Hematopoietic multipotent progenitor cell (in vitro differentiated cells): ENCODE measurements at regions not wholly inside any gene's neighbourhood (a gene's known extent, or its start where the extent isn't known, plus 50 kb on each side); places are given as distances from the start of the nearest gene placed in this dataset.
A peak's percentile ranks its signal among the peaks of the same experiment; 100 is the strongest.

Source experiments
- DNase-seq, 3 donors: peaks; one replicate each; pipeline ENCODE4 v3.0.0-alpha.2; 2011 to 2015; ENCODE audit warnings: low read depth in 2 of 3, low spot score in 2 of 3

DNA sequence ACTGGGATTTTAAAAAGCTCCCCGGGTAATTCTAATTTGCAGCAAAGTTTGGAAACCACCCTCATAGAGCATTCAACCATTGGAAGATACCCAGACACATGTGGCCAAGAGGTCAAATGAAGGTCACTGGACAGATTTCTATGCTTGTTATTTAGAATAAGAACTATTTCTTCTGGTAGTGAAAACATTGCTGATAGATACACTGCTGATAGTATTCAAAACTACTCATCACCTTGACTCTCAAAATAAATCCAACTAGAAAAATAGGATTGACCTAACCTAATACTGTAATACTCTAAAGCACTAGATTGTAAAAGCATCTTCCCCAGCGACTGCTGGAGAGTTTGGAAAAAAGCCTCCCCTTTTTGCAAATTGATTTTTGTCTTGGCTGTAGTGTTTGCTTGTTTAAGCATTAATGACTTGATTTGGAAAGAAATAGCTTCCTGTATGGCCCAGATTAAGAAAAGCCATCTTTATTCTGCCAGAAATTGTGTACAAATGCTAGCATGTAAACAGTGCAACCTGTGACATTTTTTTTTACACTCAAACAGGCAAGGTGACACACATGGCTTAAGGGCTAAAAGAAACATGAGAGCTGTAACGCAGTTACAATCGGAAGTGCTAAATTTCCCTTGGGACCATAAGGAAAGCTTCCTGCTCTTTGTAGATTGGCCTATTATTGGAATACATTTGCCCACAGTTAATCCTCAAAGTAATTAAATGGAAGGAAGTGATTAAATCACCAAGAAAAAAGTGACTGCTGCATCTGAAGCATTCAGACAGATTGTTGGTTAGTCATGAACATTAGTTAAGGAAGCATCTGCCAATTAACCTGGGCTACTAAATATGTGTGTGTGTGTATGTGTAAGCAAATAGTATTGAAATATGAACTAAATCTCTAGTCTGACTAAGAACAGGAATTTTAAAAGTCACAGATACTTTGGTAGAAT lies 356.5 kb upstream of the ATP2B1 start:
- DNase-seq = no peak

- DNase-seq = no peak
Observed at GRCh38 chr12:90062799-90063198, 354.2 kb upstream of the ATP2B1 start.

GRCh38 chr12:90061809-90062208 lies 353.2 kb upstream of the ATP2B1 start:
- no peak for DNase-seq

DNA sequence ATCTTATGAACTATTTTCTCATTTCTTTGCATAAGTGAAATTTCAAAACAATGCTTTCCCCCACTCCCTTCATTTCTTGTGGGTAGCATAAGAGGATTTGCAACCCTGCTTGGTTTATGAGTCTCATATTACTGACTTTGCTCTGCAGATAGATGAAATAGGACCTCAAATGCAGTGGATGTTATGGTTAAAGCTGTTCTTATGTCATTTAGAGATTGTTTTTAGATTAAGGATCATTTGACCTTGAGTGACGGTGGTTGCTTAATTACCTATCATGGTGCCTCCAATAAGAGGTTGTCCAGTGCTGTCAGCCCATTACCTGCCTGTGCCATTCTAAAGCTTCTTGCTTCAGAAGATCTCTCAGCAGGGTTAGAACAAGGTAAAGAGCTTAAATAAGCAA lies 351.4 kb upstream of the ATP2B1 start:
- no peak for DNase-seq

GRCh38 chr12:90058704-90059103 lies 350.1 kb upstream of the ATP2B1 start:
- DNase-seq = no peak

GRCh38 chr12:90055071-90055470 lies 346.4 kb upstream of the ATP2B1 start:
- no peak for DNase-seq

DNA sequence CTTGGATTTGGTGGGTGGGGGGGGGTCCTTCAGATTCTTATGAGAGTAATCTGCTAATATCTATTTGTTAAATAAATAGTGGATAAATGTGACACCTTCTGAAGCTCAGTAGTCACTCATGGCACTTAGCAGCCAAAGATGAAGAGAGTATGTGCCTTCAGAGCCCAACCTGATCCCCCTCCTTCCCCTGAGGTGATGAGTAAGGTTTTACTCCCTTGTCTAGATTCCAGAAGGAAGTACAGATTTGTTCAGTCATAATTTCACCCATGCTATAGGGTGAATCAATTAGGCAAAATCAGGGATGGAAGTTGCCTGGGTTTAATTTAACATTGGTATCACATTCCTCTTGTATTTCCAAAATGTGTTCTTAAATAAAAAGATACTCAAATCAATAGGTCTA lies 340.3 kb upstream of the ATP2B1 start:
- no peak for DNase-seq

GRCh38 chr12:90045559-90045958 lies 336.9 kb upstream of the ATP2B1 start:
- no peak for DNase-seq

DNA sequence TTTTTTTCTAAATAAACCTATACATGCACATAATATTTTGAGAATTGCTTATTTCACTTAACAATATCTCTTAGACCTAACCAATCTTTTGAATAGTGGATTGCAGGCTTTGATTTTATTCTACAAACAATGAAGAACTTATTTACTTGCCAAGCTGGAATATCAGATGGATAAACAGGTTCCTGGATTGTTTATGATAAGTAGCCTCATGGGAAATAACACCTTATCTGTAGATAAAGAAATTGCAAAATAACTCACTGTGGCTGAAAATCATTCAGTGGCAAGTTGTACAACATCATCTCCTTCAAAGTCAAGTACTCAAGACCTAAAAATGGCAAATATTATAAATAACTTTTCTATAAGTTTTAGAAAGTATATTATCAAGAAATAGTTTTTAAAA lies 335.4 kb upstream of the ATP2B1 start:
- no peak for DNase-seq

DNA sequence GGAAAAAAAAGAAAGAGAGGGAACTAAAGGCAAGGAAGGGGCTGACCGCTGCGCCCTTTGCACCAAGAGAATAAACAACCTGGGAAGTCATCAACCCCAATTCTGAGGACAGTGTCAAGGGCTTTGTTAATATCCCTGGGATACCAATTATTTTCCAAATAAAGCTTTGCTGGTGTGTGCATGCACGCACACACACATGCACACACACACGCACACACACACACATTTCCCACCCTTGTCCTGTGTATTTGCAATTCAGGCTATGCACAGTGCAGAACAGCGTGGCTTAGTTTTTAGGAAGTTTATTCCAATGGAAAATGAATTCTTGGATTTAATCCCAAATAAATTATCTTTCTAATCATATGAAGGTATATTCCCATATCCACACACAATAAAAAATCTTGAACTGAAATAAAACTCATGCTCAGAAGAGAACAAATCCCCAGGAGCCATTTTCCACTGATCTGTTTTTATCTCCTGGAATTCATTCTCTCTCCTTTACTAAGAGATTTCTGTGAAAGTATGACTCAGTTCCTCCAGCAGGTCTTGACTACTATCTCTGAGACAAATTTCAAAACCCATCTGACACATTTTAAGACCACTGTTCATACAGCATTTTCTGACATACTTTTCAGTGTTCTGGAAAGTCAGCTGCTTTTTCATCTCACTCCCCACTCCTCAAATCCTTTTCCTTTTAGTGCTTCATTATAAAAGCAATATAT lies 334.4 kb upstream of the ATP2B1 start:
- DNase-seq = no peak

DNA sequence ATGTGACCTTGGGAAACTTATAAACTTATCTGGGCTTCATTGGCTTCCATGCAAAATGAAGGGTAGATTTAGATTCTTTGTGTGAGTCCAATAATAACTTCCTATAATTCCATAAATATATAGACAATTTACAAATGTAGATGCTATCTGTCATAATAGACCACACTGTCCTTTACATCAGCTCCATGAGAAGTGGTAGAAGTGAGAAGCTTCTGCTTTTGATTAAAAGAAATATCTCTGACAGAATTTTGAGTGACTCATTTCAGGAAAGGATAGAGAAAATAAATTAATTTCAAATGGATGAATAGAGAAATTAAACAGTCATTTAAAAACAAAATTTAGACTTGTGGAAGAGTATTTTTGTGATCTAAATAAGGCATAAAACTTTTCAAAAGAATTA lies 329.7 kb upstream of the ATP2B1 start:
- no peak for DNase-seq

- no peak for DNase-seq
Observed at GRCh38 chr12:90037740-90038139, 329.1 kb upstream of the ATP2B1 start.

DNA sequence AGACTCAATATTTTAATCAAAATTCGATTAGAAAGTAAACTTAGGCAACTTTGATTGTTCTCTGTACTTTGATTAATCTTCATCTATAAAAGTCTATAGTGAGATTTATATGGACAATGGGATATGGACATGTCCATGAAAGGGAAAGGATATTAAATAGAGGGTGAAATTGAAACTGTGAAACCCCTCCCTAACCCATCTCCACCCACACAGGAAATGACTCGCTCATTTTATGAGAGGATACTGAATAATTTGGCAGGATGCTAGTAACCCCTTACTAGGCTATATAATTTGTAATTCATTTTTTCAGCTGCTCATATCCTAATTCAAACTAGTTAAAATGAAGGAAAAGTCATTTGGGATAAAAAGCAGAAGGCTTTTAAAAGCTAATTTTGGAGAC lies 328.0 kb upstream of the ATP2B1 start:
- peak in 2 of 3 donors; percentile 6 to 8 for DNase-seq

GRCh38 chr12:90030726-90031125 lies 322.1 kb upstream of the ATP2B1 start:
- DNase-seq = no peak

GRCh38 chr12:90029317-90029716 lies 320.7 kb upstream of the ATP2B1 start:
- no peak for DNase-seq

DNA sequence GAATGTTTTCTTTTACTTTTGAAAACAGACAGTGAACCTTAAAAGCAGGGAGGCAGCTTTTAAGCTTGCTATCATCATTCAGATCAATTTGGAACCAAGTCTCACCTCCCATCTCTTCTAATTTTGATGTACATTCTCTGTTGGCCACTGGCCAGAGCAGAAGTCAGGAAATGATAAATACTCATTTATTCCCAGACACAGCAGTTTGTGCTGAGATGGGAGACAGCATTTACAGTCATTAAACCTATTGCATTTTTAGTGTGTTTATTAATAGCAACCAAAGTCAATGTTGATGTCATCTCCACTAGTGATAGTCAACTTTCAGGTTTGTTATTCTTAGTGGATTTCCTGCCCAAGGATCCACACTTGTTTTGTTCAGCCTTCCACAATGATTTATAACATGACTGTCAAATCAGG lies 320.0 kb upstream of the ATP2B1 start:
- peak in 1 of 3 donors; percentile 18 for DNase-seq

GRCh38 chr12:90027889-90028634 lies 319.4 kb upstream of the ATP2B1 start:
- no peak for DNase-seq

DNA sequence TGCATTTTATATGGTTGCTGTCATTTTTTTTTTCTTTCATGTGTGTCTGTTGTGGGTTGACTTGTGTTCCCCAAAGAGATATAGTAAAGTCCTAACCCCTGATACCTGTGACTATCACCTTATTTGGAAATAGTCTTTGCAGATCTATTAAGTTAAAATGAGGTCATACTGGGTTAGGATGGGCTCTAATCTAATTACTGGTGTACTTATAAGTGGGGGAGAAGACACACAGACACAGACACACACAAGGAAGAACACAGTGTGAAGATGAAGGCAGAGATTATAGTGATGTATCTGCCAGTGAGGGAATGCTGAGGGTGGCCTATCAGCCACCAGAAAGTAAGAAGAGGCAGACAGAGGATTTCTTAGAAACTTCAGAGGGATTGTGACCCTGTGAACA lies 318.4 kb upstream of the ATP2B1 start:
- no peak for DNase-seq

DNA sequence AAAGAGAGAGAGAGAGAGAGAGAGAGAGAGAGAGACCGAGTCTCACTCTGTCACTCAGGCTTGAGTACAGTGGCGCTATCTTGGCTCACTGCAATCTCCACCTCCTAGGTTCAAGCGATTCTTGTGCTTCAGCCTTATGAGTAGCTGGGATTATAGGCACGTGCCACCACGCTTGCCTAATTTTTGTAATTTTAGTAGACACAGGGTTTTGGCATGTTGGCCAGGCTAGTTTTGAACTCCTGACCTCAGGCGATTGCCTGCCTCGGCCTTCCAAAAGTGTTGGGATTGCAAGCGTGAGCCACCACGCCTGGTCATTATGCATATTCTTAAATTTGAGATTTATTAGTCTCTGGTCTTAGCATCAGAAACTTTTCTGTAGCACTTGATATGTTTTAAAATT lies 317.9 kb upstream of the ATP2B1 start:
- DNase-seq = no peak

GRCh38 chr12:90024262-90024661 lies 315.6 kb upstream of the ATP2B1 start:
- DNase-seq = no peak

- no peak for DNase-seq
Observed at GRCh38 chr12:90023207-90023900, 314.7 kb upstream of the ATP2B1 start.
